Nephron (organoid): ENCODE measurements at regions not wholly inside any gene's neighbourhood (a gene's known extent, or its start where the extent isn't known, plus 50 kb on each side); places are given as distances from the start of the nearest gene placed in this dataset.

Source experiments
- H3K27ac Mint-ChIP-seq, 3 experiments: 2 replicates each; pipeline ENCODE4 v1.8.0; 2020; ENCODE audit warnings: mixed read lengths in 3 of 3, mild to moderate bottlenecking in 2 of 3, moderate library complexity in 1 of 3
- H3K27me3 Mint-ChIP-seq: 2 replicates; pipeline ENCODE4 v1.8.0; 2021; ENCODE audit warnings: low read depth, mild to moderate bottlenecking, moderate library complexity, mixed read lengths
- H3K36me3 Mint-ChIP-seq: 2 replicates; pipeline ENCODE4 v1.8.0; 2020; ENCODE audit warnings: low read depth, mixed read lengths
- H3K4me1 Mint-ChIP-seq: 2 replicates; pipeline ENCODE4 v1.8.0; 2020; ENCODE audit warnings: mixed read lengths
- H3K4me3 Mint-ChIP-seq, 3 experiments: 2 replicates each; pipeline ENCODE4 v1.8.0; 2020; ENCODE audit warnings: mild to moderate bottlenecking in 3 of 3, mixed read lengths in 3 of 3, moderate library complexity in 2 of 3
- H3K9me3 Mint-ChIP-seq: 2 replicates; pipeline ENCODE4 v1.8.0; 2020; ENCODE audit warnings: mixed read lengths
- TF ChIP-seq, protein P1 (sequence below), 3 experiments: fragments of 200-600 bp; sonication (generic); IDR thresholded peaks; one replicate each; pipeline ENCODE4 v1.5.0; 2021; ENCODE audit warnings: antibody characterized with exemption in 3 of 3; ENCODE audit not compliant: unreplicated experiment in 3 of 3

DNA sequence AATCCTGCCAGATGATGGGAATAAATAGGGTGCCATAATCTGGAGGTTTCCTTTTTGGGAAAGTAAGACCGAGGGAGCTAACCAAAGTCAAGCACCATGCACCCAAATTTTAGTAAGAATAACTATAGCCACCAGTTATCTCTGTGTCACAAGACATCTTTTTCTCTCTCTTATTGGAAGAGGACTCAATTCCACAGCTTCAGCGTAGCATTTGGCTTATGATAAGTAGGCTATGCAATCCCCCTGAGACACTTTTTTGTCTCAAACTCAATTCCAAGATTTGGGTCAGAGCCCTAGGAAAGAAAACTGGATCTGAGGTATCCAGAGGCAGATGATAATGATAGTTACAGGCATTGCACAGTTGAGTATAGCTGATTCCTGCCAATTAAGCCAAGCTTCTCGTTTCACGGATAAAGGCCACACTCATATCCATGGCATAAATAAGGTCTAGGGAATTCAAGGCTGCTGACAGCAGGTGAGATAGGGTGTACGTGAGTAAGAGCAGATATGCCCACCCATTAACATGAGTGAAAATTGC is 425.2 kb upstream of the CNTNAP2 start:
- Mint-ChIP-seq H3K36me3 (no peaks in the 10 kb centered on the region), H3K4me1 (no peaks in the 10 kb centered on the region), H3K4me3 (no peak overlapping the region), H3K27me3 (no peaks in the 10 kb centered on the region), H3K27ac (no peak overlapping the region), H3K9me3 (no peaks in the 10 kb centered on the region)
- TF ChIP-seq, protein P1, sequence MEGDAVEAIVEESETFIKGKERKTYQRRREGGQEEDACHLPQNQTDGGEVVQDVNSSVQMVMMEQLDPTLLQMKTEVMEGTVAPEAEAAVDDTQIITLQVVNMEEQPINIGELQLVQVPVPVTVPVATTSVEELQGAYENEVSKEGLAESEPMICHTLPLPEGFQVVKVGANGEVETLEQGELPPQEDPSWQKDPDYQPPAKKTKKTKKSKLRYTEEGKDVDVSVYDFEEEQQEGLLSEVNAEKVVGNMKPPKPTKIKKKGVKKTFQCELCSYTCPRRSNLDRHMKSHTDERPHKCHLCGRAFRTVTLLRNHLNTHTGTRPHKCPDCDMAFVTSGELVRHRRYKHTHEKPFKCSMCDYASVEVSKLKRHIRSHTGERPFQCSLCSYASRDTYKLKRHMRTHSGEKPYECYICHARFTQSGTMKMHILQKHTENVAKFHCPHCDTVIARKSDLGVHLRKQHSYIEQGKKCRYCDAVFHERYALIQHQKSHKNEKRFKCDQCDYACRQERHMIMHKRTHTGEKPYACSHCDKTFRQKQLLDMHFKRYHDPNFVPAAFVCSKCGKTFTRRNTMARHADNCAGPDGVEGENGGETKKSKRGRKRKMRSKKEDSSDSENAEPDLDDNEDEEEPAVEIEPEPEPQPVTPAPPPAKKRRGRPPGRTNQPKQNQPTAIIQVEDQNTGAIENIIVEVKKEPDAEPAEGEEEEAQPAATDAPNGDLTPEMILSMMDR (IDR thresholded peaks at IDR 0.05; ENCODE audit: unreplicated experiment in 3 of 3), result no peak

DNA sequence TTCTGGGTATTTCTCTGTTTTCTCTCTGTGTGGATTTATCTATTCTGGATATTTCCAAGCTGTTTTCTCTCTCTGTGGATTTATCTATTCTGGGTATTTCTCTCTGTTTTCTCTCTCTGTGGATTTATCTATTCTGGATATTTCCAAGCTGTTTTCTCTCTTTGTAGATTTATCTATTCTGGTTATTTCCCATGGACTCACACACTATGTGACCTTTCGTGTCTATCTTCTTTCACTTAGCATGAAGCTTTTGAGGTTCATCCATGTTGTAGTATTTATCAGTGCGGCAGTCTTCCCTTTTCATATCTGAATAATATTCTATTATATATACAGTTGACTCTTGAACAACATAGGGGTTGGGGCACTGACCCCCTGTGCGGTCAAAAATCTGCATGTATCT is 435.0 kb upstream of the CNTNAP2 start:
- H3K4me1 Mint-ChIP-seq, result no peaks in the 10 kb centered on the region
- no peak overlapping the region for H3K27ac Mint-ChIP-seq
- TF ChIP-seq, protein P1 (IDR thresholded peaks at IDR 0.05; ENCODE audit: unreplicated experiment in 3 of 3), result no peak
- no peak overlapping the region for H3K4me3 Mint-ChIP-seq
- H3K36me3 Mint-ChIP-seq, result no peaks in the 10 kb centered on the region
- peaks cover 3% of the 10 kb centered on the region for H3K9me3 Mint-ChIP-seq
- no peaks in the 10 kb centered on the region for H3K27me3 Mint-ChIP-seq

DNA sequence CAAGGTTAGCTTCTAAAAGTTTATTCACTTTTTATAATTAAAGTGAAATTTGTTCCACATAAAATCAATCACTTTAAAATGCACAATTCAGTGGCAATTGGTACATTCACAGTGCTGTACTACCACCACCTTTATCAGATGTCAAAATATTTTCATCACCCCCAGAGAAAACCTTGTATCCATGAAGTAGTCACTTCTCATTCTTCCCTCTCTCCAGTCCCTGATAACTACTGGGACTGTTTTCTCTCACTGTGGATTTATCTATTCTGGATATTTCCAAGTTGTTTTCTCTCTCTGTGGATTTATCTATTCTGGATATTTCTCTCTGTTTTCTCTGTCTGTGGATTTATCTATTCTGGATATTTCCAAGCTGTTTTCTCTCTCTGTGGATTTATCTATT is 435.4 kb upstream of the CNTNAP2 start:
- TF ChIP-seq, protein P1 (IDR thresholded peaks at IDR 0.05; ENCODE audit: unreplicated experiment in 3 of 3), result no peak

DNA sequence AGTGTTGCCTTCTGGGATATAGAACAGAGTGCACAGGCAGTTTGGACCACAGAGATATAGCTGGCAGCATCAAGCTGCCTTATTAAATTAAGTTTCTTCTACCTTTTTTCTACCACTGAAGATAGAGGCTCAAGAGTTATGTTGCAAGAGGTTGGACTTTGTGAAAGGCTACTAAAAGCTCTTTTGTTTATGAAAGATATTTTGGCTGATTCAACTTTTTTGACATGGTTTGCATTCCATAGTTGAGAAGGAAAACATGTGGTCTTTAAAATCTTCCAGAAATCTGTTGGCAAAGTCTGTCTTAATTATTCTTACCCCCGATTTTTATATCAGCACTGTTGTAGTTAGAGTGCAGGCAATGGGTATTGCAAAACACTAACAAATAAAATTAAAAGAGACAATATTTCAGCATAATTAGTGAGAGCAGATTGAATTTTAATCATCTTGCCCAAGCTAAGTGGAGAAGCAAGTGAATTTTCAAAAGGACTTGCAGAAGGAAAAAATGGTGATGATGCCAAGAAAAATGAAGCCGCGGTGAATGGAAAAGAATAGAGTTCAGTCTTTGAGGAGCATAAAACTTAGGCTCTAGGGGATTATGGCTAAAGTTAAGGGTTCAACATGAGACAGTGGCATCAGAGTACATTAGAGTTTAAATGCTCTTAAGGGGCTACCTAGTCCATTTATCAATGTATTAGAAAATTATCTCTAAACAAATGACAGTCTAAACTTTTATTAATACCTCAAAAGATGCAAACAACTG is 450.9 kb upstream of the CNTNAP2 start:
- TF ChIP-seq, protein P1 (IDR thresholded peaks at IDR 0.05; ENCODE audit: unreplicated experiment in 3 of 3), result no peak
- Mint-ChIP-seq H3K27me3 (no peaks in the 10 kb centered on the region), H3K27ac (no peak overlapping the region), H3K4me3 (no peak overlapping the region), H3K4me1 (no peaks in the 10 kb centered on the region), H3K36me3 (no peaks in the 10 kb centered on the region), H3K9me3 (peaks cover 13% of the 10 kb centered on the region)

More for the DNA sequence above, 435.4 kb upstream of the CNTNAP2 start:
- Mint-ChIP-seq H3K4me1 (no peaks in the 10 kb centered on the region), H3K36me3 (no peaks in the 10 kb centered on the region), H3K9me3 (peaks cover 3% of the 10 kb centered on the region), H3K4me3 (no peak overlapping the region), H3K27ac (no peak overlapping the region), H3K27me3 (no peaks in the 10 kb centered on the region)

DNA sequence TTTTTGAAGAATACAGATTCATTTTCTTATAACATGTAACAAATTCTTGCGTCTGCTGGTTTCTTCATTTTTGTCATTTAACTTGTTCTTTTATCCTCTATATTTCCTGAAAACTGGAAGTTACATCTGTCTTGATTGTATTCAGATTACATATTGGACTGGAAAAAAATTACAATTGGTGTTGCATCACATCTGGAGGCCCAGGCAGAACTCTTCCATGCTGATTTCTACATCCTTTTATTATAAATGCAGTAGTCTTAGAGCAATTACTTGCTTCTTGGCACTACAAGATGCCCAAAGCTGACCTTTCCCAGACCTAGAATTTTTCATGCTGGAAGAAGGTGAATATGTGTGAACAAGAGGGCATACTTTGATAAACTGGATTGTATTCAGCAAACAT is 460.9 kb upstream of the CNTNAP2 start:
- TF ChIP-seq, protein P1 (IDR thresholded peaks at IDR 0.05; ENCODE audit: unreplicated experiment in 3 of 3), result no peak
- Mint-ChIP-seq H3K27me3 (no peaks in the 10 kb centered on the region), H3K36me3 (no peaks in the 10 kb centered on the region), H3K4me1 (no peaks in the 10 kb centered on the region), H3K27ac (no peak overlapping the region), H3K9me3 (peaks cover 3% of the 10 kb centered on the region), H3K4me3 (no peak overlapping the region)

DNA sequence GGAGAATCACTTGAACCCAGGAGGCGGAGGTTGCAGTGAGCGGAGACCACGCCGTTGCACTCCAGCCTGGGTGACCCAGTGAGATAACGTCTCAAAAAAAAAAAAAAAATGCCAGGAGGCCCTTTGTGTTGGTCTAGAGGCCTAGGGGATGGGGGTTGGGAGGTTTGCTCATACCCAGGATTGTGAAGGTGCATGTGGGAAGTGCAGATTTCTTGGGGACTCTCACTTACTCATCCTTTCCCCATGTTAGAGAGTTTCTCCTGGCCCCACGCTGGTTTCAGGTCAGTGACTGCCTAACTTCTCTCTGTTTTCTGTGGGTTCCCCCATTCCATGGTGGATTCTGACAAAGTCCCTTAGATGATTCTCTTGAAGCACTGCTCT is 471.5 kb upstream of the CNTNAP2 start:
- H3K36me3 Mint-ChIP-seq, result no peaks in the 10 kb centered on the region

More for the DNA sequence above, 471.5 kb upstream of the CNTNAP2 start:
- H3K4me1 Mint-ChIP-seq, result peaks cover 5% of the 10 kb centered on the region
- H3K4me3 Mint-ChIP-seq, result no peak overlapping the region
- H3K27ac Mint-ChIP-seq, result no peak overlapping the region
- H3K27me3 Mint-ChIP-seq, result peaks cover 3% of the 10 kb centered on the region
- peaks cover 19% of the 10 kb centered on the region for H3K9me3 Mint-ChIP-seq
- TF ChIP-seq, protein P1 (IDR thresholded peaks at IDR 0.05; ENCODE audit: unreplicated experiment in 3 of 3), result no peak
